Activated T-cell treated with anti-CD3 and anti-CD28 coated beads, Interleukin-2, amount 50 U/mL, for 4 hours (primary cell): ENCODE measurements at regions not wholly inside any gene's neighbourhood (a gene's known extent, or its start where the extent isn't known, plus 50 kb on each side); places are given as distances from the start of the nearest gene placed in this dataset.
"Not testable (repeated sequence)": the region's sequence is repeated elsewhere in the genome, so short reads cannot be mapped to it uniquely, and the experiment has no call there.

ENCODE experiments used
- ATAC-seq, 2 donors: fragments of 200-7000 bp; cut with Tn5 transposase; one replicate each; pipeline ENCODE4 v1.10.0; 2021
- DNase-seq: peaks from one replicate; pipeline ENCODE4 v3.0.0-alpha.2; 2020
- H3K27me3 Mint-ChIP-seq: one replicate; pipeline ENCODE4 v1.8.0; 2021; ENCODE audit warnings: low read depth, mixed read lengths
- H3K36me3 Mint-ChIP-seq: one replicate; pipeline ENCODE4 v1.8.0; 2022; ENCODE audit warnings: mixed read lengths; ENCODE audit not compliant: insufficient read depth
- H3K4me1 Mint-ChIP-seq: one replicate; pipeline ENCODE4 v1.8.0; 2021; ENCODE audit warnings: low read depth, mixed read lengths
- H3K4me3 Mint-ChIP-seq: one replicate; pipeline ENCODE4 v1.8.0; 2021; ENCODE audit warnings: mild to moderate bottlenecking, moderate library complexity, mixed read lengths
- H3K9me3 Mint-ChIP-seq: one replicate; pipeline ENCODE4 v1.8.0; 2021; ENCODE audit warnings: mixed read lengths

- Mint-ChIP-seq H3K4me3 (no peak overlapping the region), H3K27me3 (no peaks in the 10 kb centered on the region), H3K36me3 (no peaks in the 10 kb centered on the region), H3K9me3 (peaks cover 6% of the 10 kb centered on the region), H3K4me1 (no peaks in the 10 kb centered on the region)
- ATAC-seq (no peak), DNase-seq (no peak)
Measured at GRCh38 chr20:16842486-16843120, 94.4 kb downstream of the OTOR start.

GRCh38 chr20:16844406-16844805 lies 96.2 kb downstream of the OTOR start:
- ATAC-seq (no peak), DNase-seq (no peak)
- Mint-ChIP-seq H3K27me3 (no peaks in the 10 kb centered on the region), H3K4me3 (no peak overlapping the region), H3K9me3 (peaks cover 6% of the 10 kb centered on the region), H3K36me3 (no peaks in the 10 kb centered on the region), H3K4me1 (no peaks in the 10 kb centered on the region)

- no peak for DNase-seq
- no peaks in the 10 kb centered on the region for H3K4me1 Mint-ChIP-seq
- H3K4me3 Mint-ChIP-seq, result no peak overlapping the region
- no peak for ATAC-seq
- H3K9me3 Mint-ChIP-seq, result peaks cover 6% of the 10 kb centered on the region
- H3K27me3 Mint-ChIP-seq, result no peaks in the 10 kb centered on the region
- no peaks in the 10 kb centered on the region for H3K36me3 Mint-ChIP-seq
Measured at GRCh38 chr20:16846006-16846405, 97.8 kb downstream of the OTOR start.

- no peaks in the 10 kb centered on the region for H3K36me3 Mint-ChIP-seq
- no peak overlapping the region for H3K4me3 Mint-ChIP-seq
- H3K9me3 Mint-ChIP-seq, result peaks cover 6% of the 10 kb centered on the region
- H3K27me3 Mint-ChIP-seq, result no peaks in the 10 kb centered on the region
- DNase-seq (no peak), ATAC-seq (no peak)
- no peaks in the 10 kb centered on the region for H3K4me1 Mint-ChIP-seq
Measured at GRCh38 chr20:16848061-16848460, 99.9 kb downstream of the OTOR start.

GRCh38 chr20:16848526-16848925 lies 100.4 kb downstream of the OTOR start:
- H3K27me3 Mint-ChIP-seq, result no peaks in the 10 kb centered on the region
- DNase-seq (no peak), ATAC-seq (no peak)
- H3K36me3 Mint-ChIP-seq, result no peaks in the 10 kb centered on the region
- H3K4me1 Mint-ChIP-seq, result no peaks in the 10 kb centered on the region
- peaks cover 6% of the 10 kb centered on the region for H3K9me3 Mint-ChIP-seq
- H3K4me3 Mint-ChIP-seq, result no peak overlapping the region

- Mint-ChIP-seq H3K4me1 (no peaks in the 10 kb centered on the region), H3K27me3 (peaks cover 7% of the 10 kb centered on the region), H3K9me3 (peaks cover 5% of the 10 kb centered on the region), H3K36me3 (peaks cover 4% of the 10 kb centered on the region), H3K4me3 (no peak overlapping the region)
- no peak for DNase-seq
- ATAC-seq, result no peak
Measured at GRCh38 chr20:16860914-16861313, 112.8 kb downstream of the OTOR start.

GRCh38 chr20:16861708-16862107 lies 113.5 kb downstream of the OTOR start:
- Mint-ChIP-seq H3K4me3 (no peak overlapping the region), H3K4me1 (no peaks in the 10 kb centered on the region), H3K27me3 (peaks cover 5% of the 10 kb centered on the region), H3K36me3 (peaks cover 4% of the 10 kb centered on the region), H3K9me3 (peaks cover 5% of the 10 kb centered on the region)
- ATAC-seq (no peak), DNase-seq (no peak)

- H3K4me3 Mint-ChIP-seq, result no peak overlapping the region
- no peaks in the 10 kb centered on the region for H3K4me1 Mint-ChIP-seq
- H3K27me3 Mint-ChIP-seq, result no peaks in the 10 kb centered on the region
- H3K9me3 Mint-ChIP-seq, result no peaks in the 10 kb centered on the region
- no peak for DNase-seq
- no peak for ATAC-seq
- H3K36me3 Mint-ChIP-seq, result no peaks in the 10 kb centered on the region
Measured at GRCh38 chr20:16863303-16863702, 115.1 kb downstream of the OTOR start.

GRCh38 chr20:16864069-16864468 lies 115.9 kb downstream of the OTOR start:
- DNase-seq (no peak), ATAC-seq (no peak)
- no peaks in the 10 kb centered on the region for H3K9me3 Mint-ChIP-seq
- no peaks in the 10 kb centered on the region for H3K27me3 Mint-ChIP-seq
- H3K4me3 Mint-ChIP-seq, result no peak overlapping the region
- H3K4me1 Mint-ChIP-seq, result no peaks in the 10 kb centered on the region
- no peaks in the 10 kb centered on the region for H3K36me3 Mint-ChIP-seq

GRCh38 chr20:16864963-16865362 lies 116.8 kb downstream of the OTOR start:
- ATAC-seq, result no peak
- H3K4me1 Mint-ChIP-seq, result no peaks in the 10 kb centered on the region
- DNase-seq, result no peak
- H3K9me3 Mint-ChIP-seq, result no peaks in the 10 kb centered on the region
- H3K4me3 Mint-ChIP-seq, result no peak overlapping the region
- H3K36me3 Mint-ChIP-seq, result no peaks in the 10 kb centered on the region
- H3K27me3 Mint-ChIP-seq, result no peaks in the 10 kb centered on the region

GRCh38 chr20:16865406-16865805 lies 117.2 kb downstream of the OTOR start:
- no peaks in the 10 kb centered on the region for H3K9me3 Mint-ChIP-seq
- no peaks in the 10 kb centered on the region for H3K36me3 Mint-ChIP-seq
- no peak for DNase-seq
- ATAC-seq, result no peak
- no peaks in the 10 kb centered on the region for H3K4me1 Mint-ChIP-seq
- H3K4me3 Mint-ChIP-seq, result no peak overlapping the region
- H3K27me3 Mint-ChIP-seq, result no peaks in the 10 kb centered on the region

- not testable (repeated sequence) for H3K4me3 Mint-ChIP-seq, H3K27me3 Mint-ChIP-seq, H3K36me3 Mint-ChIP-seq
Measured at GRCh38 chr20:16873124-16873523, 125.0 kb downstream of the OTOR start.

GRCh38 chr20:16877053-16877554 lies 128.9 kb downstream of the OTOR start:
- H3K36me3 Mint-ChIP-seq, result no peaks in the 10 kb centered on the region
- no peaks in the 10 kb centered on the region for H3K27me3 Mint-ChIP-seq
- ATAC-seq (no peak), DNase-seq (no peak)
- H3K4me3 Mint-ChIP-seq, result no peak overlapping the region
- no peaks in the 10 kb centered on the region for H3K4me1 Mint-ChIP-seq
- H3K9me3 Mint-ChIP-seq, result no peaks in the 10 kb centered on the region

More at GRCh38 chr20:16873124-16873523, 125.0 kb downstream of the OTOR start:
- not testable (repeated sequence) for H3K9me3 Mint-ChIP-seq, ATAC-seq, H3K4me1 Mint-ChIP-seq, DNase-seq

- no peak for ATAC-seq
- no peaks in the 10 kb centered on the region for H3K36me3 Mint-ChIP-seq
Measured at GRCh38 chr20:16885746-16886145, 137.6 kb downstream of the OTOR start.

GRCh38 chr20:16898433-16898832 lies 150.3 kb downstream of the OTOR start:
- H3K36me3 Mint-ChIP-seq, result no peaks in the 10 kb centered on the region

More at GRCh38 chr20:16885746-16886145, 137.6 kb downstream of the OTOR start:
- Mint-ChIP-seq H3K4me3 (no peak overlapping the region), H3K9me3 (no peaks in the 10 kb centered on the region), H3K27me3 (peaks cover 4% of the 10 kb centered on the region), H3K4me1 (no peaks in the 10 kb centered on the region)
- no peak for DNase-seq

More at GRCh38 chr20:16898433-16898832, 150.3 kb downstream of the OTOR start:
- ATAC-seq (no peak), DNase-seq (no peak)
- Mint-ChIP-seq H3K4me3 (no peak overlapping the region), H3K27me3 (no peaks in the 10 kb centered on the region), H3K9me3 (no peaks in the 10 kb centered on the region), H3K4me1 (no peaks in the 10 kb centered on the region)
